ENCODE measurements at regions not wholly inside any gene's neighbourhood (a gene's known extent, or its start where the extent isn't known, plus 50 kb on each side); places are given as distances from the start of the nearest gene placed in this dataset.

DNA sequence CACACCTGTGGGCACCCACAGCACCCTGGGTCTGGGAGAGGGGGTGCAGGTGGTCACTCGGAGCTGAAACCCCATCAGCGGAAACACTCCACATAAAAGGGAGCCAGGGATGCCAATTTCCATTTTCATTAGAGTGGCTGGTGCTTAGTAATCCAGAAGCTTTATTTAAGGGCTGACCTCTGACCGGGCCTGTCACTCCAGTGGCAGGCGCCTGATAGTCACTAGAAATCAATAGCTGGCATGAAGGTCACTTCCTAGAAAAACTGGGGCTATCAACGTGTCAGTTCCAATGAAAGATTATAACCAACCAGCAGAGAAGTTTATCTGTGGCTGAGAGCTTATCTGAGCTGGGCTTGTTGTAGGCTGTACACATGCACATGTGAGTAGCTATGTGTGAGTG lies 333.7 kb upstream of the SKOR2 start:
- peaks cover 63% of the 10 kb centered on the region for H3K27me3 Mint-ChIP-seq (ENCODE audit: unreplicated experiment)
- DNase-seq: no peak
- H3K9me3 Mint-ChIP-seq (ENCODE audit: low read depth, unreplicated experiment): no peaks in the 10 kb centered on the region
- intact Hi-C loops (cut with micrococcal nuclease; ENCODE audit: unreplicated experiment): no loop called here
- H3K4me3 Mint-ChIP-seq (ENCODE audit: low read depth, unreplicated experiment): no peak overlapping the region
- TF ChIP-seq, protein P1, sequence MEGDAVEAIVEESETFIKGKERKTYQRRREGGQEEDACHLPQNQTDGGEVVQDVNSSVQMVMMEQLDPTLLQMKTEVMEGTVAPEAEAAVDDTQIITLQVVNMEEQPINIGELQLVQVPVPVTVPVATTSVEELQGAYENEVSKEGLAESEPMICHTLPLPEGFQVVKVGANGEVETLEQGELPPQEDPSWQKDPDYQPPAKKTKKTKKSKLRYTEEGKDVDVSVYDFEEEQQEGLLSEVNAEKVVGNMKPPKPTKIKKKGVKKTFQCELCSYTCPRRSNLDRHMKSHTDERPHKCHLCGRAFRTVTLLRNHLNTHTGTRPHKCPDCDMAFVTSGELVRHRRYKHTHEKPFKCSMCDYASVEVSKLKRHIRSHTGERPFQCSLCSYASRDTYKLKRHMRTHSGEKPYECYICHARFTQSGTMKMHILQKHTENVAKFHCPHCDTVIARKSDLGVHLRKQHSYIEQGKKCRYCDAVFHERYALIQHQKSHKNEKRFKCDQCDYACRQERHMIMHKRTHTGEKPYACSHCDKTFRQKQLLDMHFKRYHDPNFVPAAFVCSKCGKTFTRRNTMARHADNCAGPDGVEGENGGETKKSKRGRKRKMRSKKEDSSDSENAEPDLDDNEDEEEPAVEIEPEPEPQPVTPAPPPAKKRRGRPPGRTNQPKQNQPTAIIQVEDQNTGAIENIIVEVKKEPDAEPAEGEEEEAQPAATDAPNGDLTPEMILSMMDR (IDR thresholded peaks at IDR 0.05; ENCODE audit: unreplicated experiment): no peak
- H3K27ac Mint-ChIP-seq (ENCODE audit: unreplicated experiment): no peak overlapping the region
- CTCF ChIA-PET: no interaction called here
- no TSS peak for BruUV-seq (replicated peaks)
- H3K36me3 Mint-ChIP-seq (ENCODE audit: insufficient read depth, unreplicated experiment): no peaks in the 10 kb centered on the region
- H3K4me1 Mint-ChIP-seq (ENCODE audit: low read depth, unreplicated experiment): no peaks in the 10 kb centered on the region

DNA sequence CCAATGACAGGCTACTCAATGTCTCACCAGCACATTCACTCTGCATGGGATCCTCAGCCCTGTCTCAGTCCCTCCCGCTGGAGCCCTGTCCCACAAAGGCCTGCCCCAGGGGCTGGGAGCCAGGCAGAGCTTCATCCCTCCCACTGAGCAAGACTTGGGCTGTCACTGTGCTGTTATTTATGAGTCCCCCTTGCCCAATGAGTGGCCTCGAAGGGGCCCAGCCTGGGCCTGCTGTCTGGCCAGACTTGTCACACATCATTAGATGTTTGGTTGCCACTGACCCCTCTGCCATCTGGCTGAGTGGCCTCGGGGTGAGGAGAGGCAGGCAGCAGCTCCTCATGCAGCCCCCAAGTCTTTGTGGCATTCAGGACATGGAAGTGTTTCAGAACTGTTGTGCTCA lies 330.6 kb upstream of the SKOR2 start:
- no peaks in the 10 kb centered on the region for H3K9me3 Mint-ChIP-seq (ENCODE audit: low read depth, unreplicated experiment)
- BruUV-seq (replicated peaks): no TSS peak
- CTCF ChIA-PET: no interaction called here
- no peaks in the 10 kb centered on the region for H3K36me3 Mint-ChIP-seq (ENCODE audit: insufficient read depth, unreplicated experiment)
- H3K27ac Mint-ChIP-seq (ENCODE audit: unreplicated experiment): no peak overlapping the region
- DNase-seq: no peak
- intact Hi-C loops (cut with micrococcal nuclease; ENCODE audit: unreplicated experiment): no loop called here
- H3K27me3 Mint-ChIP-seq (ENCODE audit: unreplicated experiment): peaks cover 65% of the 10 kb centered on the region
- TF ChIP-seq, protein P1 (IDR thresholded peaks at IDR 0.05; ENCODE audit: unreplicated experiment): no peak
- H3K4me1 Mint-ChIP-seq (ENCODE audit: low read depth, unreplicated experiment): no peaks in the 10 kb centered on the region
- H3K4me3 Mint-ChIP-seq (ENCODE audit: low read depth, unreplicated experiment): no peak overlapping the region

DNA sequence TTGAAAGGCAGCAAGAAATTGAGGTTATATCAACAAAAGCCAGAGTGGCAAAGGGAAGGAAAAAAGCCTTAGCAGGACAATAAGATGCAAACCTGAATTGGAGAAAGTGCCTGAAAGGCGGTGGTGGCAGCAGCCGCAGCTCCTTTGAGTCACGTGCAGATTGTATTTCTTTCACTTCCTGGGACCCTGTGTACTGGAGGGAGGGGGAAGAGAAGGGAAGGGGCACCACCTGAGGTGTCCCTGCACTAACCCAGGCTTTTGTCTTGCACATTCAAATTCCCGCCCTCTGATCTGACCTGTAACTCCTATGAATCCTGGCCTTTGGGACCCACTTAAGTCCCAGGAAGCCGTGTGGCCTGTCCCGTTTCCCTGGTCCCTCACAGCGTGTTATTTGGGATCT lies 326.1 kb upstream of the SKOR2 start:
- no peaks in the 10 kb centered on the region for H3K36me3 Mint-ChIP-seq (ENCODE audit: insufficient read depth, unreplicated experiment)
- intact Hi-C loops (cut with micrococcal nuclease; ENCODE audit: unreplicated experiment): no loop called here
- no peaks in the 10 kb centered on the region for H3K4me1 Mint-ChIP-seq (ENCODE audit: low read depth, unreplicated experiment)
- H3K9me3 Mint-ChIP-seq (ENCODE audit: low read depth, unreplicated experiment): no peaks in the 10 kb centered on the region
- no TSS peak for BruUV-seq (replicated peaks)
- H3K27me3 Mint-ChIP-seq (ENCODE audit: unreplicated experiment): peaks cover 71% of the 10 kb centered on the region
- no peak overlapping the region for H3K27ac Mint-ChIP-seq (ENCODE audit: unreplicated experiment)
- CTCF ChIA-PET: interaction anchor here (0.7 kb wide), 1 partner anchor 12 kb away, joined by 5 read pairs; no protein-coding TSS in a partner anchor
- DNase-seq: no peak
- no peak overlapping the region for H3K4me3 Mint-ChIP-seq (ENCODE audit: low read depth, unreplicated experiment)
- TF ChIP-seq, protein P1 (IDR thresholded peaks at IDR 0.05; ENCODE audit: unreplicated experiment): no peak

DNA sequence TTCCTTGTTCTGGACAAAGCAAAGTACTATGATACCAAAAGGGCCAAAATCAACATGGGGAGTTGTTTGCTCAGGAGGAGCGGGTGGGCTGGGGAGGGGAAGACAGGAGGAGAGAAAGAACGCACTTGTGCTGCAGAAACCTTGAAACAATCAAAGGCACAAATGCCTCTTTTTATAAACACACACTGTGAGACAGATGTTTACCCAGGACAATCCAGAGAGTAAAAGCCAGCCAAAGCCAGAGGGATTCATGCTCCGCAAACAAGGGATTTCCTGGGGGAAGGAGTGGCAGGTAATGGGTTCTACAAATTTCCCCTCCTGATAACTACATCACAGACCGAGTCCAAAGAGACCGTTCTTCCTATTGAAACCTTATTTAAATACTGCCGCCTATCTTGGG lies 323.5 kb upstream of the SKOR2 start:
- H3K36me3 Mint-ChIP-seq (ENCODE audit: insufficient read depth, unreplicated experiment): no peaks in the 10 kb centered on the region
- TF ChIP-seq, protein P1 (IDR thresholded peaks at IDR 0.05; ENCODE audit: unreplicated experiment): no peak
- no peak overlapping the region for H3K27ac Mint-ChIP-seq (ENCODE audit: unreplicated experiment)
- no peak overlapping the region for H3K4me3 Mint-ChIP-seq (ENCODE audit: low read depth, unreplicated experiment)
- no peak for DNase-seq
- intact Hi-C loops (cut with micrococcal nuclease; ENCODE audit: unreplicated experiment): no loop called here
- no peaks in the 10 kb centered on the region for H3K4me1 Mint-ChIP-seq (ENCODE audit: low read depth, unreplicated experiment)
- BruUV-seq (replicated peaks): no TSS peak
- H3K27me3 Mint-ChIP-seq (ENCODE audit: unreplicated experiment): peaks cover 75% of the 10 kb centered on the region
- CTCF ChIA-PET: no interaction called here
- H3K9me3 Mint-ChIP-seq (ENCODE audit: low read depth, unreplicated experiment): no peaks in the 10 kb centered on the region

DNA sequence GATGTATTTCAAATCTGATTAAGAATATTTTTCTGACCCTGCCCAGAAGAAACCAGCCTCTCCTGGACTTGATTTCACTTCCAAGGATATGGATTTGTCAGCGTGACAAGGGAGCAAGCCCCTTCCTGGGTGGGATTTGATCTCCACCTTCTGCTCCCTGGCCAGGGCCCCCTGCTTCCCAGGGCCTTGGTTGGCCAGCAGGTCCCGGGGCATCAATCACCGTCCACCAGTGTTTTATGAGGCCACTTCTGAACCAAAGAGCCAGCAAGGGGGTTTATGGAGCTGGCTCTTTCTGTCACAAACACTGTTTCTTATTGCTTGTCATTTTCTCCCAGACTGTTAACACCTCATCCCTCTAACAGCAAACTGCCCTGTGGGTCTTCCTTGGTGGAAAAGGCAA lies 320.5 kb upstream of the SKOR2 start:
- Mint-ChIP-seq H3K4me1 (ENCODE audit: low read depth, unreplicated experiment) (no peaks in the 10 kb centered on the region), H3K36me3 (ENCODE audit: insufficient read depth, unreplicated experiment) (no peaks in the 10 kb centered on the region), H3K27ac (ENCODE audit: unreplicated experiment) (no peak overlapping the region), H3K9me3 (ENCODE audit: low read depth, unreplicated experiment) (no peaks in the 10 kb centered on the region), H3K27me3 (ENCODE audit: unreplicated experiment) (peaks cover 76% of the 10 kb centered on the region), H3K4me3 (ENCODE audit: low read depth, unreplicated experiment) (no peak overlapping the region)
- TF ChIP-seq, protein P1 (IDR thresholded peaks at IDR 0.05; ENCODE audit: unreplicated experiment): no peak
- BruUV-seq (replicated peaks): no TSS peak
- CTCF ChIA-PET: no interaction called here
- DNase-seq: no peak
- intact Hi-C loops (cut with micrococcal nuclease; ENCODE audit: unreplicated experiment): no loop called here

Measured in Calu3 (cell line).